GM18505 (cell line): ENCODE measurements at regions not wholly inside any gene's neighbourhood (a gene's known extent, or its start where the extent isn't known, plus 50 kb on each side); places are given as distances from the start of the nearest gene placed in this dataset.

Source experiments
- ATAC-seq: cut with Tn5 transposase; IDR thresholded peaks from one replicate; pipeline ENCODE4 v1.9.1; 2021; ENCODE audit not compliant: unreplicated experiment
- POLR2A ChIP-seq: IDR thresholded peaks from 4 replicates; pipeline ENCODE4 v1.6.1; 2011; ENCODE audit warnings: borderline replicate concordance; ENCODE audit not compliant: insufficient read depth, insufficient read length; ENCODE audit errors: extremely low read depth

DNA sequence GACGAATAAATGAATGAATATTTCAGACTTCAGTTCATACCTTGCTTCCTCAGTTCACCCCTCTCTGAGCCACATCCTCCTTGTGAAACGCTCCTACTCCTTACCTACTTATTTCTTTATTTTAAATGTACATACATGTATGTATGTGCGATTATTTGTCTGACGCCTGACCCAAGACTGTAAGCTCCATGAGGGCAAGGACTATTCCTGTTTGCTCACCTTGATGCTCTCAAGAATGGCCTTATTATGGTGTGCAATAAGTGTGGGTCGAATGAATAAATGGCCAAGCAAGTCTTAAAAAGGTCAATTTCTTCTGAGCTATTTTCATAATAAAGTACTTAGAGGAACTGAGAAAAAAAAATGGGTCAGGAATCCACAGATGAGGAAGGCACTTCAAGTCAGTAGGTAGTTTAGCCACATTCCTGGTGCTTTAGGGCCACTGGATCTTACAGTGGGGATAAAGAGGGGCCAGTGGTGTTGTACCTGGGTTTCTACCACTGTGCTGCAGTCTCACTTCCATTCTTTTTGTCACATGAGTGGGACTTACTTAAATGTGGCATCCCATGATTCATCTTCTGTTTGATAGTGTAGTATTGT is 74.7 kb downstream of the SDC1 start:
- no peak for ATAC-seq
- no peak for TF ChIP-seq POLR2A

DNA sequence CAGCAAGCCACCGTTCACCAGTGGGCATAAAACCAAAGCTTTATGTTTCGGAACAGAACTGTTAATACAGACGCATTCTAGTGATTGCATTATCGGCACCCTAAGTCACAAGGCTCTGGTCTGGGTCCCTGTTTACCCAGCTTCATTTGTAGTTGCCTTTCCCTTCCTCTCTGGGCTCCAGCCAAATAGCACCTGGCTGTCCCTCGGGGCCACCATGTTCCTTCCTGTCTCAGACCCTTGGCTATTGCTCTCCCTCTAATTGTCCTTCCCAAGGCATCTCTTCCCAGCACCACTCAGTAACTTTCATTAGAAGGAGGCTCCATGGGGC is 75.3 kb downstream of the SDC1 start:
- ATAC-seq: no peak
- no peak for TF ChIP-seq POLR2A

- TF ChIP-seq POLR2A: no peak
- no peak for ATAC-seq
Observed at GRCh38 chr2:20148923-20149702, 75.8 kb downstream of the SDC1 start.

DNA sequence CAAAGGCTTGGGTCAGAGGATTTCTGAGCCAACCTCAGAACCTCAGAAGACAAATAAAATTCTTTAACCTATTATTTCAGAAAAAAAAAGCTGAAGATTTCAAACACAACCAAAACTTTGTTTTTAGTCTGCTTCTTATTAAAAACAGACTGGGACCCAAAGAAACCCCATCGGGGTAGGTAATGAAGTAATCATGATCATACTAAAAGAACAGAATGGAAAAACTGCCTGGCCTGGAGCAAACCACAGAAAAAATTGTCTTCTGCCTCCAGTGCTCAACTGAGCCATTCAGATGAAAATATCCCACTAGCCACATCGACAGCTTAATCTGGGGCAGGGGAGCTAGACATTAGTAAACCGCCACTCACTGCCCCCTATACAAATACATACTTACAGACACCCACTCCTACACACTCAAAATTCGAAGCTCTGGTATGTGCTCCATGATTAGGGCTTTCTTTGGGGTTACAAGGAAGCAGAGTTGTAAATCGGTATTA is 76.5 kb downstream of the SDC1 start:
- no peak for TF ChIP-seq POLR2A
- no peak for ATAC-seq

DNA sequence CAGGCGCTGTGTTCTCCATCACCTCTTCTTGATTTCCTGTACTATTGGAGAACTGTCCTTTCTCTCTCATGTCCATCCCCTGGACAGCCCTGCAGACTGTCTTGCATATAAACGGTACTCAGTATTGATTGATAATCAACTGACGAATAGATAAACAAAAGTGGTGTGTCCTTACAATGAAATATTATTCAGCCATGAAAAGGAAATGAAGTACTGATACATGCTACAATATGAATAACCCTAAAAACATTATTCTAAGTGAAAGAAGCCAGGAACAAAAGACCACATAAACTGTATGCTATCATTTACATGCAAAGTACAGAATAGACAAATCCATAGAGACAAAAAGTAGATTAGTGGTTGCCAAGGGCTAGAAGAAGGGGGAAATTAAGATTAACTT is 77.6 kb downstream of the SDC1 start:
- no peak for TF ChIP-seq POLR2A
- no peak for ATAC-seq

DNA sequence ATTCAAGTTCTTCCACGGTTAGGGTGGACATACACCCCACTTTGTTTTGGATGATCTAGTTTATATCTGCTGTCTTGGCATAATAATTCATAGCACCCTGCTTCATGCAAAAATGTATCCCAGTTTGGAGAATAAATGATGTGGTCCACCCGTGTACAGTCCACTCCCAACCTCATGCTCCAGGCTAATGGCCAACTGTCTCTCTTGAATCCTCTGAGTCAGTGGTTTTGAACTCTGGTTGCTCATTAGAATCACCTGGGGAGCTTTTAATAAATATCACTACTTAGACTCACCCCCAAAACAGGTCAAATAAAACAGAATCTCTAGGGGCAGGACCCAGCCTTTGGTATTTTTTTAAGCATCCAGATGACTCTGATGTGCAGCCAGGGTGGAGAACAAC is 78.5 kb downstream of the SDC1 start:
- TF ChIP-seq POLR2A: no peak
- no peak for ATAC-seq

GRCh38 chr2:20145497-20146193 is 79.3 kb downstream of the SDC1 start:
- ATAC-seq: peak; percentile 81
- peak; percentile 46 for TF ChIP-seq POLR2A

DNA sequence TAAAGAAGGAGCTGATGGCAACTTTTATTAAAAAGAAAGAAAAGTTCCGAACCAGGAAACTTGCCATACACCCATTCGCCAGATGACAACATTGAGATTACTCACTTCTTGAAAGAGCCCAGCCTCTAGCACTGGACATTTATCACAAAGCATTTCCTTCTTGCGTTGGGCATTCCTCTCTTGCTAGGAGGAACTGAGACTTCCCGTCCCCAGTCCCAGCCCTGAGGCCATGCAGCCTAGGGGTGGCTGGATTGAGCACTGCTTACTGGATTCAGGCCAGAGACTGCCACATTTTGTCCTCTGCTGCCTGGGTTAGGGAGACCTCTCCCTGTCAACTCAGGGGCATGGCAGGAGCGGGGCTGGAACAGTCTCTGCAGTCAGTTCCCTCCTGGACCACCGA is 80.1 kb downstream of the SDC1 start:
- ATAC-seq: no peak
- TF ChIP-seq POLR2A: no peak

GRCh38 chr2:20144196-20144595 is 80.7 kb downstream of the SDC1 start:
- no peak for TF ChIP-seq POLR2A
- ATAC-seq: no peak

DNA sequence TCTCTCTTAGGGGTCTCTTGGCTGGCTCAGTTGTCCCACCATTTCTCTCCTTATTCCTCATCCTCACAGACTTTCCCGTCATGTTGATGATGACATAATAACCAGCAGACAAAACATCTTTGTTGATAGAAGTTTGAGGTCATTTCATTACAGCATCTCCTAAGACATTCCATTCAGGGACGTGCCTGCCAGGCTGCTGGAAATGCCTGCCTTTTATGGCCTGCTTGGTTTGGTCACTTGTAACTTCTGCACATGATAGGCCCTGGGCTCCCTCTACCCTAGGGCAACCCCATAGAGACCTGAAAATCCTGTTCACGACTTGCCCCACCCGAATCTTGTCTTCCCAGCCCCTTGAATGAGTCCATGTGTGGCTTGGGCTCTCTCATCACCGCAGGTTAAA is 81.7 kb downstream of the SDC1 start:
- TF ChIP-seq POLR2A: no peak
- no peak for ATAC-seq

DNA sequence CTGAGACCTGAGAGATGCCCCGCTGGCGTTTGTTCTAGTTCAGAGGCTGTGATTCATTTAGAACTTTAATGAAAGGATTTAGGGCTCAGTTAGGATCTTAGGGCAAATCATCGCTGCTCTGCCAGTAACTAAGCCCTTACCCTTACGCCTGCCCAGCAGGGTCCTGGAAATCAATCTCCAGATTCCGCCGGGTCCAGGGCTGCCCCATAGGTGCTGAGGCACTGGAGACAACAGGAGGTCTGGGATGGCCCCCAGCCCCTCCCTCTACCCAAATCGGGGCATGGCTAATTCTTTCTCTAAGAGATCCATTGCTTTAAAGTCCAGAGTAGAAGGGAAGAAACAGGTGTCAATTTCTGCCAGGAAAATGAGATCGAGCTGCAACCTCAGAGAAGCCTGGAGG is 83.1 kb downstream of the SDC1 start:
- TF ChIP-seq POLR2A: no peak
- ATAC-seq: no peak

DNA sequence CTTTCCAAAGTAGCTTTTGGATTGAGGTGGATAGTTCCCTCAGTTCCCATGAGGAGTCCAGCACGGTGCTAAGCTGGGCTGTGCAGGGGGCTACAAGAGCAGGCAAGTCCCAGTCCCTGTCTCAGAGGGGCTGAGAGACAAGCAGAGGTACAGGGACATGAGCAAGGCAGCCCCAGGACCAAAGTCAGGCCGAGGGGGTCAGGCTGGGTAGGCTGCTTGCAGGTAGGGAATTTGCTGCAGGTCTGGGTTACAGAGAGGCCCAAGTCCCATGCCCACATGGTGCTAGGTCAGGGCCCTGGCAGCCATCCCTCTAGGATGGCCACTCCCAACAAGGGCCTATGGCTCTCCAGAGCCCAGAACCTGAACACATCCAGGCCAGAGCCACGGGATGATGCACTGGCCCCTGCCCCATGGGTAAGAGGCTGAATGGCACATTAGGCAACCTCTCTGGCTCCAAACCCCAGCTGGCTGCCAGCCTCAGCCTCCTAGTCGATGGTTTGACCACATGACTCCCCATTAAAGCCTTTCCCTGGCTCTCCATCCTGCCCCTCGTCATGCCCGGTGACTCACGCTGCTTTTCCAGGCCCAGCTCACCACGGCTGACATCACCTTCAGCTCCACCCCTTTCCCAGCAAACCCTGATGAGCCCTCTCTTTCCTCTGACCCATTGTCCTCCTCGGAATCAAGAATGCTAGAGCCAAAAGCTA is 83.7 kb downstream of the SDC1 start:
- ATAC-seq: no peak
- TF ChIP-seq POLR2A: no peak

DNA sequence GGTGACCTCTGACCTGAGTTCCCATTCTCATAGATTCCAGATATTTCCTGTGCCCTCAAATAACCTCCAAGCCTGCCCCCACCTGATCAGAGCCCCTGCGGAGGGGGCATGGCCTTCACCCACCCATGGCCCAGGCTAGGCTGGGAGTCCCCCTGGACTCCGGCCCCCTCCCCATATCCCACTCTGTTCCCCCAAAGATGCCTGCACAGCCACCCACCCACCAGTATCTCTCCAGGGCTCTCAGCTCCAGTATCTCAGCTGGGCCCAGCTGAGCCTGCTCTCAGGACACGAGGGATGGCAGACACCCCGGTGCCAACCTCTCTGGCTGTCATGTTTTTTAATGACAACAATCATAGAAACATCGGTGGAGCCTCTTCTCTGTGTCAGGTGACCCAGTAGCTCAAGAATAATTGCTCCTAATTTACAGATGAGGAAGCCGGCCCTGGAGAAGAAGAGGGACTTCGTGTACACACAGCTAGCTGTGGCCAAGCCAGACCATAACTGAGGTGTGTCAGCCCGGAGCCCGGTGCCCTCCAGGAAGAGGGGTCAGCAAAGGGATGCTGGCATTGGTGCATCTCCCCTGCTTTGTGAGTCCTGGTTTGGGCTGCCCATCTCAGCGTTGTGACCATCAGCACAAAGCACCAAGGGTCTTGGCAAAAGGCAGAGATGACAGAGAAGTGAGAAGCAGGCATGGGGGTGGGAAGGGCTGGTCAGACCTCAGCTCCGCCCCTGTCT is 84.4 kb downstream of the SDC1 start:
- TF ChIP-seq POLR2A: no peak
- ATAC-seq: no peak

GRCh38 chr2:20139407-20140172 is 85.3 kb downstream of the SDC1 start:
- no peak for ATAC-seq
- no peak for TF ChIP-seq POLR2A
